CD4-positive, alpha-beta T cell treated with Interleukin-10 for 1 hour (primary cell): ENCODE measurements at regions not wholly inside any gene's neighbourhood (a gene's known extent, or its start where the extent isn't known, plus 50 kb on each side); places are given as distances from the start of the nearest gene placed in this dataset.
"Not testable (repeated sequence)": the region's sequence is repeated elsewhere in the genome, so short reads cannot be mapped to it uniquely, and the experiment has no call there.

Experiments used
- DNase-seq: peaks from one replicate; pipeline ENCODE4 v3.0.0-alpha.2; 2020

DNA sequence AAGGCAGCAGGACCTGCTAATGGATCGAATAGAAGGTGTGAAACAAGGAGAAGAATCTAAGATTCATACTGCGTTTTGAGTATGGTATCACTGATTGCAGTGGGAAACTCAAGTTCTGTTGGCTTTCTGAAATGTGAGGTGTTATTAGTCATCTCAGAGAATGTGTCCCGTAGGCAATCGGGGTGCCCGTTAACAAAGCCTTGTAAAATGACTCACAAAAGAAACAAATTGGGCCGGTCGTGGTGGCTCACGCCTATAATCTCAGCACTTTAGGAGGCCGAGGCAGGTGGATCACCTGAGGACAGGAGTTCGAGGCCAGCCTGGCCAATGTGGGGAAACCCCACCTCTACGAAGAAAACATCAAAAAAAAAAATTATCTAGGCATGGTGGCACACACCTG lies 118.2 kb upstream of the C7orf33 start:
- no peak for DNase-seq

- DNase-seq = no peak
Observed at GRCh38 chr7:148473703-148474480, 116.7 kb upstream of the C7orf33 start.

DNA sequence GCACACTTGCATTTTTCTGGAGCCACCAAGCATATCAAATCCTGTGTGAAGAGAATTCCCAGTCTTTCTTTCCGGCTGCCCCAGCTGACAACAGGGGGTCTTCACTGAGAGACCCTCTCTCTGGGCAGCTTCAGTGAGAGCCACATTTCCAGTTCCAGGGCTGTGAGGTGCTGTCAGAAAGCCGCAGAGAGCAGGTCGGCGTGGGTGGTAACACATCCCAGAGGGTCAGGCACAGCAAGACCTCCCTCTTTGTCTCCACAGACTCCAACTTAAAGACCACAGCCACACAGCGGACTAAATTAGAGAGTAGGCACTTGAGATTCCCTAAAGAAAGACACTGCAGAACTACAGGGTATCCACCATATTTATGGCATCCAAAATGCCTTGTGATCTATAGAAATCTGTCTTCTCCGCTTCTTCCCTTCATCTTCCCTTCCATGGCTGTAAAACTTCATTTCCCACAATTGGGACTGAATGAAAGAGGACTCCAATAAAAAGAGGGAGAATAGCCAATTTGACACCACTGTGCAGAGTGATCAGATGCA lies 116.0 kb upstream of the C7orf33 start:
- no peak for DNase-seq

- no peak for DNase-seq
Observed at GRCh38 chr7:148478551-148478950, 112.0 kb upstream of the C7orf33 start.

DNA sequence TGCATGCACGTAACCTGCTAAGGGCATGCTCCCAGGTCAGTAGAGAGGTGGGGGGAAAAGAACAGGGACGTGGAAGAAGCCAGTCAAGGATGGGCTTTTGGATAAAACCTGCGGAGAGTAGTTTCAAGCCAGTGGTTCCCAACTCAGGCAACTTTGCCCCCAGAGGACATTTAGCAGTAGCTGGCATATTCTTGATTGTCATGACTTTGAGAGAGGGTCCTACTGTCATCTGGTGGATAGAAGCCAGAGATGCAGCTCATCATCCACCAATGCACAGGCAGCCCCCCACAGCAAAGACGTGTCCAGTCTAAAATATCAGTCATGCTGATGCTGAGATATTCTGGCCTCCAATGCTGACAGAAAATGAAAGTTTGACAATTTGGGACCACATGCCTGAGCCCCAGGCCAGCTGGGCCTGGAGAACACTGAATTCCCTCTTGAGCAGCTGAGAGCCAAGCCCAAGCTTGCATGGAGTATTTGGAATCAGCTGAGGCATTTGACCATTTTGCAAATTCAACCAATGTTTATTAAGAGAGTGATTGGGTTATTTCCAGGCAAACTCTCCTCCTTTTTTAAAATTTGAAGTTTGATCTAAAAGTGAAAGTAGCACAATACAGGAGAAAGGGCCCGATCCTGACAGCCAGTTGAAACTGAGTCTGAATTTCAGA lies 110.0 kb upstream of the C7orf33 start:
- no peak for DNase-seq

DNA sequence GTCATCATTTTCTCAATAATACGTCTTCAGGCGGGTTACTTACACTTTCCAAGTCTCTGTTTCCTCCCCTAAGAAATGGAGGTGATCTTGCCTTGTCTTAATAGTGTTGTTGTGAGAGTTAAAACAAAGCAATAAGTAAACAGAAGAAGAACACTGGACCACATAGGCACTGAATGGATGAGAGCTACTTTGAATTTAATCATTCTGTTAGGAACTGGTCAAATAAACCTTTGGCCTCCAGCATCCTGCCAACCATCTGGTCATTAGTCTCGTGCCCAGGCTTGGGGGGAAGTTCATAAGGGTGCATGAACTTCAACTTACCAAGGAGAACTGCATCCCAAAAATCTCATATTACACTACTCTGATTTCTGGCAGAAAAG lies 109.4 kb upstream of the C7orf33 start:
- no peak for DNase-seq

DNA sequence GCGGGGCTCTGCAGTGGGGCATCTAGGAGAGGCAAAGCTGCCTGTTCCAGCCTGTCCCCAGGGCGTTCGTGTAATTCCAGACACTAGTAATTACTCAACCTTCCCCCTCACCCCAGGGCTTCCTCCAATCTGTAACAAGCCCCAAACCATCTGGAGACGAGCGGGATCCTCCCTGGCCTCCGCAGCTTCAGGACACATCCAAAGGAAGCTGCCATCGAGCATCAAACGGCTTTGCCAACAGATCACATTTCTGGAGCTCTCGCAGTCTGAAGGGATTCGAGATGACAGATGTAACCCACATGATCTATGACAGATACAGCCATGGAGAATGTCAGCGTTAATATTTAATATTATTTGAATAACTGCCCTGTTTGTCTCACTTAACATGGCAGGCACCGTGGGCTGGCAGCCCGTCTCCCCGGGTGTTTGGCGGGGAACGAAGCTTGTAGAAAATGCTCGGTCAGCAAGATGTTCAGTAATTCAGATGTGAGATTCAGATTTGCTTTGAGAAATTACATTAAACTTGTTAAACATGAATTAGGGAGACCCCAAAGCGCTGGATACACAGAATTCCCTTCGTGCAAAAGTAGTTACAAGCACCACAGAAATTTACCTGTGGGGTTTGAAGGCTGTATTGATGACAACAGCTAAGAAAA lies 108.5 kb upstream of the C7orf33 start:
- DNase-seq = no peak

GRCh38 chr7:148483515-148484308 lies 106.9 kb upstream of the C7orf33 start:
- no peak for DNase-seq

- DNase-seq = no peak
Observed at GRCh38 chr7:148484486-148484885, 106.1 kb upstream of the C7orf33 start.

GRCh38 chr7:148485618-148486017 lies 104.9 kb upstream of the C7orf33 start:
- no peak for DNase-seq

DNA sequence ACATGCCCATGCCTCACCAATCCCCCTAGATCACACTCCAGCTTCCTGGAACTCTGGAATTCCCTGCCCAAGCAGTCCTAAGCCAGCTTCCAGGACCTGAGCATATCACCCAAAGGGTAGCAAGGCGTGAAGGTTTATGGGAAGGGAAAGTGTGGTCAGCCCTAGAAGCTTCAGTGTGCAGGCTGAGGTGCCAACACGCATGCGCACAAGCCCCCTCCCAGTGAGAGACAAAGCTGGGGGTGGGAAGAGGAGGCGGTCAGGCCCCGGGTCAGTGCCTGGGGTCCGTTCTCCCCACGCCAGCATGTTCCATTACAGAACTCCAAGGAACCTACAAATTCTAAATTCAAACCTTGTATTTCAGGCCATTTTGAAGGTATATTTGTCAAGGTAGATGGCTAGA lies 103.6 kb upstream of the C7orf33 start:
- DNase-seq = no peak

GRCh38 chr7:148487912-148488311 lies 102.7 kb upstream of the C7orf33 start:
- no peak for DNase-seq

DNA sequence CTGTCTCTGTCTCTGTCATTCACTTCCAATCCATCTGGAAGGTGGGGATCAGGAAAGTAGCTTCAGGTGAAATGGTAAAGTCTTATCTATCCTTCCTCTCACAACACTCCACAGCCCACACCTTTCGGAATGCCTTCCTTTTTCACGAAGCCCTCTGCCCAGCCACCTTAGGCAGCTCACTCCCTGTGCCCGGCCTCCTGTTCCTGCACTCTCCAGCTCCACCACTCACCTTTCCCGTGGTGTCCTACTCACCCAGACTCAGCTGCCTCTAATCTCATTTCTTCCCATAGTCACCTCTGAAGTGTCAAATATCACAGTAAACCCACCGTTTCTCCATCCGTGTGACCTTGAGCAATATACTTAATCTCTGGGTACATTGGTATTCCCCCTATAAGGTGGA lies 100.9 kb upstream of the C7orf33 start:
- no peak for DNase-seq

DNA sequence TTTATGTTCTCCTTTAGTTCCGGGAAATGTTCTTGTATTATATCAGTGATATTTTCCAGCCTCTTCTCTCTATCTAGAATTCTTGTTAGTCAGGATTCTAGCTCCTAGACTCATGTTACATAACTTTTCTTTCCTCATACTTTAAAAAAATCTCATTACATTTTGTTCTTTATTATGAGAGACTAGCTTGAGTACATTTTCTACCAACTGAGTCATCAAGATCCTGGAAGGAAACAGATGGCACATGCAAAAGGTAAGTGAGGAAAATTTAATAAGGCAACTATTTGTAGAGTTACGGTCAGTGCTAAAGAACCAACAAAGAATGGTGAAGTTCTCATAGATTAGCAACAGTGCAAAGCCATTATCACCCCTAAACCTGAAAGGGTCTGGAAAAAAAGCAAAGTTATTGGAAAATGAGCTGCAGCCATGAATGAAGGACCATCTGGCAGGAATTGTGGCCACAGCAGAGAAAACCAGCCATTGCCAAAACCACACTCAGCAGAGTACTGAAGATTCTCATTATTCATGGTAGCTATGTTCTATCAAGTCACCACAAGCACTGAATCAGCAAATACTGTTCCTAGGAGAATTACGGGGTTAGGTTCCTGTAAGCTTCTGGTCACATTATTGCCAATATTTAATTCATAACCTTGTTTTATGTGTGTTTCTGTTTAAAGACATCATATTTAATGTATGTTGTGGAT lies 98.3 kb upstream of the C7orf33 start:
- no peak for DNase-seq

GRCh38 chr7:148495605-148496004 lies 95.0 kb upstream of the C7orf33 start:
- no peak for DNase-seq

DNA sequence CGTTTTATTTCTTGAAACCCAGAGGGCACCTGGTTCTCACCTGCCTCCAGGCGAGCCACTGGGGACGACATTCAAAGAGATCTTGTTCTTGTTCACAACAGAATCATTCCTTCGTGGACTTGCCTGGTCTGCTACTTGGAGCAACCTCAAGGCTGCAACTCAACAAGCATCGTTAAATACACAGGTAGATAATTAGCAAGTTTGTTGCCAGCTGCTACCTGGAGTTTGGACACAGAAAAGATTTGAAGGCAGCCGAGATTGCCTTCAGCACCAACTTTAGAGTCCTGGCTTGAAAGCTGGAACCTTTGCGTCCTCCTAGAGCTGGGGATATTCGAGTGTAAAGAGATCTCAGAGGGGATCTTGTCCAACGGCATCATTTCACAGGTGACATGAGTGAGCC lies 89.6 kb upstream of the C7orf33 start:
- no peak for DNase-seq

GRCh38 chr7:148503900-148504487 lies 86.6 kb upstream of the C7orf33 start:
- DNase-seq = peak; percentile 61

DNA sequence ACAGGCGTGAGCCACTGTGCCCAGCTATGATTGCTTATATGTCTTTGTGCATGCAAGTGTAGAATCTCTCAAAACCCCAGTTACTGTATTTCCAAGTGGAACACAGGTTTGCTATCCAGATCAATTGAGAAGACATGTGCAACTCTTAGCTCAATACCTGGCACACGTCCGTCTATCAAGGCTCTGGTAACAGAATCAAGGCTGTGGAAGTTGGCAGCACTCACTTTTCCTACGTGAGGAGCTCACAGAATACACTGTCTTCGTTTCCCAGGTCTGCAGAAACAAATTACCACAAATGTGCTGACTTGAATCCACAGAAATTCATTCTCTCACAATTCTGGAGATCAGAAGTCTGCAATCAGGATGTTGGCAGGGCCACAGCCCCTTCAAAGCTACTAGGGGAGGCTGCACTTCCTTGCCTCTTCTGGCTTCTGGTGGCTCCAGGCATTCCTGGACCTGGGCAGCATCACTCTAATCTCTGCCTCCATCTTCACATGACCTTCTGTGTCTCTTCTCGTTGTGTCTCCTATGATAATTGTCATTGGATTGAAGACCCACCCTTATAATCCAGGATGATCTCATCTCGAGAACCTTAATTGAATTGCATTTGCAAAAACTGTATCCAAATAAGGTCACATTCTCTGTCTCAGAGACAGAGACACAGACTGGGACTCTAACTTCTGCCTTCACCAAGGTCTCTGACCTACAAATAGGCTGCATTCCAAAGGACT lies 84.8 kb upstream of the C7orf33 start:
- no peak for DNase-seq

- DNase-seq = not testable (repeated sequence)
Observed at GRCh38 chr7:148507064-148507573, 83.4 kb upstream of the C7orf33 start.

DNA sequence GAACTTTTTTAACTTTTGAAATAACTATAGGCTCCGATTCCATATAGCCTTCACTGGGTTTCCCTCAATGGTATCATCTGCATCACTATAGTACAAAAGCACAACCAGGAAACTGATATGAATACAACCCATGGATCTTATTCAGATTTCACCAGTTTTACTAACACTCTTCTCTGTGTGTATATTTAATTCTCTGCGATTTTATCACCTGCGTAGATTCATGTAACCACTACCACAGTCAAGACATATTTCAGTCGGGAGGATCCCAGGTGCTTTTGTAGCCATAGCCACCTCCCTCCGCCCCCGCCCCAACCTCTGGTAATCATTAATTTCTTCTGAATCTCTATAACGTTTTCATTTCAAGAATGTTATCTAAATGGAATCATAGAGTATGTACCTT lies 82.8 kb upstream of the C7orf33 start:
- no peak for DNase-seq

- DNase-seq = no peak
Observed at GRCh38 chr7:148514236-148514635, 76.3 kb upstream of the C7orf33 start.
